Urinary bladder (tissue), 3 donors: ENCODE measurements at regions not wholly inside any gene's neighbourhood (a gene's known extent, or its start where the extent isn't known, plus 50 kb on each side); places are given as distances from the start of the nearest gene placed in this dataset.

Source experiments
- DNase-seq: peaks from one replicate; pipeline ENCODE4 v3.0.0-alpha.2; 2015; ENCODE audit errors: extremely low spot score
- H3K27ac ChIP-seq: one replicate; pipeline ENCODE4 v1.5.1; 2013; ENCODE audit warnings: low read depth, mild to moderate bottlenecking, moderate library complexity
- H3K36me3 ChIP-seq: one replicate; pipeline ENCODE4 v1.6.1; 2013; ENCODE audit warnings: mild to moderate bottlenecking, moderate library complexity; ENCODE audit not compliant: insufficient read depth
- H3K4me1 ChIP-seq: one replicate; pipeline ENCODE4 v1.6.1; 2013; ENCODE audit warnings: mild to moderate bottlenecking, moderate library complexity; ENCODE audit not compliant: insufficient read depth
- H3K4me3 ChIP-seq: one replicate; pipeline ENCODE4 v1.5.1; 2013; ENCODE audit warnings: low read depth, low read length
- WGBS: extraction: QIAGEN DNeasy Blood & Tissue Kit; methylation state at CpG from one replicate; pipeline ENCODE4 v1.1.7; 2013; 5-methylcytosine and 5-hydroxymethylcytosine counted together
- donor health status: healthy with polysubstance abuse.
- donor health status: healthy.

DNA sequence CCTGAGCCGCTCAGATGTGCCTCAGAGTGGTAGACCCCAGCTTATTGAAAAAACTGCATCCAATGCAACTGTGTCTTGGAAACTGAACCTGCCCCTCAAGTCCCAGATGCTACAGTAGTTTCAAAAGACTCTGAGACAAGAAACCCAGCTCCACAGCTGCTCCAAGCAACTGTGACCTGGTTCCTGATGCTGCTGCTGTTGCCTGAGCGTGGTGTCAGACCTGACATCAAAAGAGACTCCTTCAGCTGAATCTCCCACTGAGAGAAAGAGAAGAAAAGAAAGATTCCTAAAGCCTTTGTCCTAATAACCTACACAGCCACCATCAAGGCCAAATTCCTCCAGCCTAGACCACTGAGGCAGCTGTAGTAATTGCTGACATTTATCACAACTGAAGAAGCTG is 630.1 kb downstream of the STIM2 start:
- DNase-seq = no peak
- no peak overlapping the region for H3K4me3 ChIP-seq
- H3K36me3 ChIP-seq = no peaks in the 10 kb centered on the region
- 92% methylated on average over 2 of the region's 2 CpGs for WGBS
- H3K27ac ChIP-seq = no peak overlapping the region
- no peaks in the 10 kb centered on the region for H3K4me1 ChIP-seq

DNA sequence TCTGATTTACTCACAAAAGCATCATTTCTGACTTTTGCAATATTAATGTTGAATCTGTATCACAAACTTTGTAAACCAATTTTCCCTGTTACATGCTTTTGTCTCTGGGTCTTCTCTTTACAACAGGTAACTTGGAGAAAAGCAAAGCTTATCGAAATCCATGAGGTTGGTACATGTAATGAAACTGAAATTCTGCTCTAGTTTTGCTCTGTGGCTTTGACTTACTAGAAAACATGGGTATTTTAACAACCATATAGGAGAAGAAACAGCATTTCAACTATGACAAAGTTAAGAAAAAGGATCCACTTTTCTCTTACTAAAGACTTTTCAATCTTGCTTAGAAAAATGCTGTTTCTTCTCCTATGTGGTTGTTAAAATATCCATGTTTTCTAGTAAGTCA is 645.8 kb downstream of the STIM2 start:
- Histone ChIP-seq H3K4me1 (no peaks in the 10 kb centered on the region), H3K27ac (no peak overlapping the region), H3K36me3 (no peaks in the 10 kb centered on the region), H3K4me3 (no peak overlapping the region)
- DNase-seq = no peak
- 87% methylated on average over 1 of the region's 1 CpG for WGBS

DNA sequence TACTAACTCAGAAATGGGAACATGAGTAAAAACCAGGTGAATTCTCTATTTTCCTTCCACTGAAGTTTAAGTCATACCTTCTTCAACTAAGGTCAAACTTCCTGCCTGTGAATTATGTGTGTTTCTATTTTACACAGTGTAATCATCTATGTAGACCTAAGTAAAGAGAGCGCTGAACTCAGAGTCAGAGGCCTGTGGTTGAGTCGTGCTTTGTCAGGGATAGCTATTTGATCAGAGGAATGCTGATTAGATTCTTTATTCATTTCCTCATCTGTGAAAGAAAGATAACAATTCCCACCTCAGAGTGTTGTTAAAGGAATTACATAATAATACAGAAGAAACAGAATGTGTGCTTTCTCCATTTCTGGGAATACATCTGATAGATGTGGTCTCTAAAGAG is 654.1 kb downstream of the STIM2 start:
- Histone ChIP-seq H3K4me3 (no peak overlapping the region), H3K4me1 (no peaks in the 10 kb centered on the region), H3K36me3 (no peaks in the 10 kb centered on the region), H3K27ac (no peak overlapping the region)
- WGBS = 60% methylated on average over 2 of the region's 2 CpGs
- DNase-seq = no peak

DNA sequence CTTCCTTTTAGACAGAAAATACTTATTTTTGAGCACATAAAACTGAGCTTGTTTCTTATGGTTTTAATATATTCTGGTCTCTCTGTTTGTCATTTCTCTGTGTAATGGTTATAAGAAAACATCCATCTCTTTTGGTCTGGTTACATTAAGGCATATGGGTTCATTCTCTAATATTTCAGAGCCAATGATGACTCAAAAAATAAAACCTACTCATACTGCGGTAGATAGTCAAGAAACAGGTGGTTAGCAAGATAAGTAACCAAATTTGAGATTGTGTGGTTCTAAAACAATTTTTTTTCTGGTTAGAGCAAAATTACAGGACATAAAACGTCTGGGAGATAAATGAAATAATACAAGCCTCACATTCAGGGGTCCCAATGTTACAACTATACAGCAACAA is 654.5 kb downstream of the STIM2 start:
- H3K27ac ChIP-seq = no peak overlapping the region
- no peaks in the 10 kb centered on the region for H3K4me1 ChIP-seq
- DNase-seq = no peak
- H3K4me3 ChIP-seq = no peak overlapping the region
- H3K36me3 ChIP-seq = no peaks in the 10 kb centered on the region
- 63% methylated on average over 2 of the region's 2 CpGs for WGBS

DNA sequence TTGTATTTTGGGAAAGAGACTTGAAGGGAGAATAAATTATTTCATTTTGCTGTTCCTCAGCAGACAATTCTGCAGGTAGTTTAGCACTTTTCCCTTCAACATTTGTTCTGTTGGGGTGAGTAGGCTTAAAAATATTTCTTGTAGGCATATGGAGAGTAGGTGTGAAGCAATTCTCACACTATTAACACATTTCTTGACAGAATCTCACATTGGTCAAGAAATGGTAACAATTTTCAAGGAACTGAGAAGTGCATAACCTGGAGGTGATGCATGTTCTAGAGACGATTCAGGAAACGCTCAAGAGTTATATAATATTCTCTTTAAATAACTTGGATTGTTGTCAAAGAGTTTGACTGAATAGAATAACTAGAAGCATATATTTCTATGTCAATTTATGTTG is 658.2 kb downstream of the STIM2 start:
- no peak overlapping the region for H3K4me3 ChIP-seq
- DNase-seq = no peak
- 49% methylated on average over 2 of the region's 2 CpGs for WGBS
- H3K4me1 ChIP-seq = no peaks in the 10 kb centered on the region
- no peak overlapping the region for H3K27ac ChIP-seq
- no peaks in the 10 kb centered on the region for H3K36me3 ChIP-seq

DNA sequence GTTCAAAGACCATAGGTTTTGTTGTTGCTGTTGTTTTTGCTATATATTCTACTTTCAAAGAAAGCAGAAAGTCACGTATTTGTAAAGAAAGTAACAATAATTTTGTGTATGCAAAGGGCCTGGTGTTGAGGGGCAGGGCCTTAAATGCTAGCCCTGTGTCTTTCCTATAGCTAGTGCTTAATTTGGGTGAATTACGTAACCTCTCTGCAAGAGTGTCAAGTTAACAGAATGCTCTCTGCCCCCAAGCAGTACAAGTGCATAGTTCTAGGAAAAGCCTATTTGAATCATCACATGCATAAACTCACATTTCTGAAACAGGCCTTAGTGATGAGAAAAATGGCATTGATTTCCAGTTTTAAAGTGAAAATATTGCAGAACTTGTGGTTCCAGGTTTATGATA is 663.6 kb downstream of the STIM2 start:
- H3K27ac ChIP-seq = no peak overlapping the region
- no peaks in the 10 kb centered on the region for H3K36me3 ChIP-seq
- 83% methylated on average over 2 of the region's 2 CpGs for WGBS
- DNase-seq = no peak
- no peaks in the 10 kb centered on the region for H3K4me1 ChIP-seq
- no peak overlapping the region for H3K4me3 ChIP-seq

DNA sequence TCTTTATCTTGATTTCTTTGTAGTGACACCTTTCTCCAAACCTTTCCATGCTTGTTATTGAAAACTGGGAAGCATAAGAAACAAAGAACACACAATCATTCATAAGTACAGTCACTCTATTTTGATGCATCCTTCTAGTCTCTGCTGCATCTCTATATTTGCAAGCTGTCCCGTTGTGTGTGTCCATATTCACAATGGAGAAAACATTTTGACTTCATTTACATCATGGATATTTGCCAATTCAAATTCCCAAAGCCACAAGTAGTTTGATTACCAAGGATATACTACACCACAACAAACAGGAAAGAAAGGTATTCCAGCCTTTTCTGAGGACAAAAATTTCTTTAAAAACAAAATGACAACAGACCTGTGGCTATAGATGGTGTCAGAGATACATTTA is 673.8 kb downstream of the STIM2 start:
- Histone ChIP-seq H3K4me1 (no peaks in the 10 kb centered on the region), H3K4me3 (no peak overlapping the region), H3K36me3 (no peaks in the 10 kb centered on the region), H3K27ac (no peak overlapping the region)
- WGBS = 60% methylated on average over 1 of the region's 1 CpG
- no peak for DNase-seq

DNA sequence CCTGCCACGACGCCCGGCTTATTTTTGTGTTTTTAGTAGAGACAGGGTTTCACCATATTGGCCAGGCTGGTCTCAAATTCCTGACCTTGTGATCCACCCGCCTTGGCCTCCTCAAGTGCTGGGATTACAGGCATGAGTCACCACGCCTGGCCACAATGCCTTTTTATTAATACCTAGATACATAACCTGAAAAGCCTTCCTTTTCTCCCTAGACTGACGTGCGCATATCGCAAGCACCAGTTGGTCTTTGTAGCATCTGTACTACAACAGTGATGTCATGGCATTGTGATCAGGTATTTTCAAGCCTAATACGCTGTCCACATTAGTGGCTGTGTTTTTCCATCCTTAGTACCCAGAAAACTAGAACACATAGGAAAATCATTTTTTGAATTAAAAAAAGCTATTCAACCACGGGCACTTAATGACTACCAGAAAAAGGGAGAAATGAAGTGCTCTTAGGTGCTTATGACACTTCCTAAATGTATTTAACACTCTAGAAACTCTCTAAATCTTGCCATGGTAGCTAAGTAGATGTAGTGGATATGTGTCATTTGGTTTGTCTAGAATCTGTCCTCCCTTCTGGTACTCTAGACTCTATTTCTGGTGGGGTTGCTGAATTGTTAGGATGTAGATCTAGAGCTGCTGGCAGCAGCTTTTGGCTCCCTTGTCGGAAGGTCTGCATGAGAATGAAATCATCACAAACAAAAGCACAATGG is 707.8 kb downstream of the STIM2 start:
- no peak overlapping the region for H3K27ac ChIP-seq
- DNase-seq = no peak
- no peaks in the 10 kb centered on the region for H3K36me3 ChIP-seq
- no peaks in the 10 kb centered on the region for H3K4me1 ChIP-seq
- 82% methylated on average over 11 of the region's 11 CpGs for WGBS
- no peak overlapping the region for H3K4me3 ChIP-seq

DNA sequence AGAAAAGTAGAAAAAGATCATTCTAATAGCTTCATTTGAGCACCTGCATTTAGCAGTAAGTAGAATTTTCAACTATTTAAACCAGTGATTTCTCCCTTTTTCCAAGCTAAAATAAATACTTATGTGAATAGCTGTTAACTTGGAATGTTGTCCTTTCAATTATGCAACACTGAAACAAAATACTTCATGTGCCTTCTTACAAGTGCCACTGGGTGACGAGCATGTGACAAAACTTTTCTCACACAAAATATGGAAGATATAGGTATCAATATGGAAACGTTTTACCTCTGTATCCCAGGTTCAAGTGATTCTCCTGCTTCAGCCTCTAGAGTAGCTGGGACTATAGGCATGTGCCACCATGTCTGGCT is 708.3 kb downstream of the STIM2 start:
- Histone ChIP-seq H3K36me3 (no peaks in the 10 kb centered on the region), H3K4me1 (no peaks in the 10 kb centered on the region), H3K4me3 (no peak overlapping the region), H3K27ac (no peak overlapping the region)
- WGBS = 71% methylated on average over 2 of the region's 2 CpGs
- DNase-seq = no peak

DNA sequence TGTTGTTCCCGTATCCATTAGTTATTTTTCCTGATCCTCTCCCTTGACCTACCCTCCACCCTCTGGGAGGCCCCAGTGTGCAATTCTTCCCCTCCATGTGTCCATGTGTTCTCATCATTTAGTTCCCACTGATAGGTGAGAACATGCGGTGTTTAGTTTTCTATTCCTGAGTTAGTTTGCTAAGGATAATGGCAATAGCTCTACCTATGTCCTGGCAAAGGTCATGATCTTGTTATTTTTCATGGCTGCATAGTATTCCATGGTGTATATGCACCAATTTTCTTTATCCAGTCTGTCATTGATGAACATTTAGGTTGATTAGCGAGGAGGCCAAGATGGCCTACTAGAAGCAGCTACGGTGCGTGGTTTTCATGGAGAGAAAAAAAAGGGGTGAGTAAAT is 714.1 kb downstream of the STIM2 start:
- no peaks in the 10 kb centered on the region for H3K36me3 ChIP-seq

DNA sequence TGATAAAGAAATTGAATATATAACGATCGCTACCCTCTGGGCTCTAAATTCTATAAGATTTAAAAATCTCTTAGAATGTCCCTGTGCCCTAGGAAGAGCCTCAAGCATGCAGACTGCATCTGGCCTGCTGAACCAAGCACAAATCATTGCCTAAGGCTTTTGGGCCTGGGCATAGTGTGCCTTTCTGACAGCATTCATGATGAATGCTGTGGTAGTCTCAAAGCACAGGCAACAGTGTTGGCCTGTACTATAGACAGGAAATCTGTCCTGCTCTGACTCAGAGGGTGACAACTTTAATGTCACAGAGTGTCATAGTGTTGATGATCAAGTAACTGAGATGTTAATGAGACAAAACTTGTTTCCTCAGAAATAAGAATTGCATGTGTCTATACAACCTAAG is 717.3 kb downstream of the STIM2 start:
- no peak for DNase-seq
- H3K36me3 ChIP-seq = no peaks in the 10 kb centered on the region
- no peak overlapping the region for H3K27ac ChIP-seq
- H3K4me3 ChIP-seq = no peak overlapping the region
- H3K4me1 ChIP-seq = no peaks in the 10 kb centered on the region
- WGBS = 93% methylated on average over 2 of the region's 2 CpGs

More for the DNA sequence above, 714.1 kb downstream of the STIM2 start:
- Histone ChIP-seq H3K4me1 (no peaks in the 10 kb centered on the region), H3K27ac (no peak overlapping the region), H3K4me3 (no peak overlapping the region)
- 72% methylated on average over 5 of the region's 5 CpGs for WGBS
- no peak for DNase-seq

DNA sequence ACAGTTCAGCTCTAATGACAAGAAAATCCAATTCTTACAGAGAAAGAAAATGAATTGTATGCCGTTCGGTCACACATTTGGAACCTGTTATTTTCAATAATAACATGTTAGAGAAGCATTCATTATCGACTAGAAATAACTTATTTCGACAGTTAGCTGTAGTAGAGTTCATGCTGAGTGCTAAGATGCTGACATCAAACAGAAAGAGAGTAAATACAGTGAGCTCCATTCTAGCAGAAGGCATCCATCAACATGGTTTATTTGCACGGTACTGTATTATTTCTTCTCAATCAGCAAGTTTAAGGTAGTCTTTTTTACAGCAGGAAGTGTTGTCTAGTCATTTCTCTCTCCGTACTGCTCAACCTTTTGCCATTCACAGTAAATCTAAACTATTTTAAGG is 732.1 kb downstream of the STIM2 start:
- no peak overlapping the region for H3K27ac ChIP-seq
- no peak overlapping the region for H3K4me3 ChIP-seq
- no peak for DNase-seq
- H3K36me3 ChIP-seq = no peaks in the 10 kb centered on the region
- WGBS = 66% methylated on average over 6 of the region's 6 CpGs
- H3K4me1 ChIP-seq = no peaks in the 10 kb centered on the region

DNA sequence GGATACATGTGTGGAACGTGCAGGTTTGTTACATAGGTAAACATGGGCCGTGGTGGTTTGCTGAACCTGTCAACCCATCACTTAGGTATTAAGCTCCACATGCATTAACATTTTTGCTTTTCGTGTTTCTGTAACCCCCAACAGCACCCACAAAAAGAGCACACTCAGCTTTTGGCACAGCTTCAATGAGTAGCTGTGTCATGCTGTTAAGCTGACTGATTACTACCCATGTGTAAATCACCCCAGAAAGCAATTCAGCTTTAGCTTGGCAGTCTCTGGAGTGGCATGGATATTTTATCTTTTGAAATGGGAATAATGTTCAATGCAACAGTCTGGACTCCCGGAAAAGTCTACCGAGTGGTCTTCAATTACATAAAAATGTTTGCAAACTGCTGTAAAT is 734.3 kb downstream of the STIM2 start:
- no peak for DNase-seq
- Histone ChIP-seq H3K27ac (no peak overlapping the region), H3K4me3 (no peak overlapping the region), H3K4me1 (no peaks in the 10 kb centered on the region), H3K36me3 (no peaks in the 10 kb centered on the region)
- 75% methylated on average over 5 of the region's 5 CpGs for WGBS

DNA sequence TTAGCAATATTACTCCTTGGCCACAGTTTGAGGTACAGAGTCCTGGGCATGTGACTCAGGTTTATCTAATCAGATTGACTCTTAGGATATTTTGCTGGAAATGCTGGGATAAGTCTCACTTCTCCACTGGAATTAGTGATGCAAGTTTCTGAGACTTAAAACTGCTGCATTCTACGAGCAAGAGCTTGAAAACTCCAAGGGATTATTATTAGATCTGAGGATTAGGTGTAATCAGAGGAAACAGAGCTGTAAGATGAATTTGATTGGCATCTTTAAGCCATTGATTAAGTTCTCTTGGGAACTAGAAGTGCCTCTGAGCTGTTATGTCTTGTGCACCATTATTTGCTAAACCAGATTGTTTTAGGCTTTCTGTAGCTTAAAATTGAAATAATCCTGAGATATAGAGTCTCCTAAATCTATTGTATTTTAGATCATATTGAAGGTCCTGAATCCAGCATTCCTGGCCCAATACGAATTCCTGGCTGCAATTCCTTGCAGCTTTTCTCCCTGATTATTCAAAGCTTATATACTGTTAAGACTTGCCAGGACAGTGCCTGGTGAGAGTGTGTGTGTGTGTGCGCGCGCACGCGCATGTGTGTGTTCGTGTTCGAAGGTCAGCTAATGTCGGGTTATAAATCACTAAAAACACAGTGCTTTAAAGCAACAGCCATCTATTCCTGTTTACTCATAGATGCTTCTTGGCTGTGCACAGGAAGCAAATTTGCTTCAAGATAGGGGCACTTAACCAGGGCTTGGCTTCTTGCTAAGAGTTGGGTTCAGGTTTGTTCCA is 735.1 kb downstream of the STIM2 start:
- DNase-seq = no peak
- H3K4me3 ChIP-seq = no peak overlapping the region
- 52% methylated on average over 10 of the region's 10 CpGs for WGBS
- no peaks in the 10 kb centered on the region for H3K4me1 ChIP-seq
- H3K36me3 ChIP-seq = no peaks in the 10 kb centered on the region
- no peak overlapping the region for H3K27ac ChIP-seq
